Ovary (tissue), 7 donors: ENCODE measurements at regions not wholly inside any gene's neighbourhood (a gene's known extent, or its start where the extent isn't known, plus 50 kb on each side); places are given as distances from the start of the nearest gene placed in this dataset.

Experiments used
- DNase-seq, 5 donors: peaks; one replicate each; pipeline ENCODE4 v3.0.0-alpha.2; 2019 to 2020
- H3K27ac ChIP-seq, 2 donors: fragments of 200-600 bp; one replicate each; pipeline versions ENCODE4 v1.5.1 to v1.8.0; 2019 to 2022
- H3K27me3 ChIP-seq: fragments of 200-600 bp; one replicate; pipeline ENCODE4 v1.8.0; 2022
- H3K36me3 ChIP-seq: fragments of 200-600 bp; sonication (generic); one replicate; pipeline ENCODE4 v1.5.1; 2019
- H3K4me1 ChIP-seq: one replicate; pipeline ENCODE4 v1.8.1; 2013; ENCODE audit warnings: mild to moderate bottlenecking, moderate library complexity; ENCODE audit not compliant: insufficient read depth
- H3K4me3 ChIP-seq: fragments of 200-600 bp; sonication (generic); one replicate; pipeline ENCODE4 v1.5.1; 2017
- H3K9me3 ChIP-seq, 2 donors: fragments of 200-600 bp in 1 of 2; sonication (generic) in 1 of 2; one replicate each; pipeline versions ENCODE4 v1.5.1 to v1.8.1; 2013 to 2019; ENCODE audit warnings: mild to moderate bottlenecking in 1 of 2, moderate library complexity in 1 of 2
- CTCF ChIP-seq, 3 donors: fragments of 450-650 bp in 2 of 3; fragments of 200-600 bp in 1 of 3; IDR thresholded peaks; one replicate each; pipeline versions ENCODE4 v1.5.1 to v1.8.0; 2016 to 2022; ENCODE audit warnings: antibody characterized with exemption in 3 of 3, mild to moderate bottlenecking in 1 of 3
- EP300 ChIP-seq: sonication (generic); formaldehyde crosslinking; IDR thresholded peaks from one replicate; pipeline ENCODE4 v1.6.1; 2017; ENCODE audit warnings: antibody characterized with exemption
- POLR2A ChIP-seq: fragments of 450-650 bp; IDR thresholded peaks from one replicate; pipeline ENCODE4 v1.6.1; 2017; ENCODE audit warnings: antibody characterized with exemption, mild to moderate bottlenecking, moderate library complexity
- WGBS, 3 donors: extraction: QIAGEN DNeasy Blood & Tissue Kit in 1 of 3; methylation state at CpG; one replicate each; pipeline versions ENCODE4 v1.1.5 to v1.1.7; 2013 to 2017; 5-methylcytosine and 5-hydroxymethylcytosine counted together
- intact Hi-C, 4 donors: fragments of 100-400 bp; cut with DNase I; formaldehyde crosslinking; loops; one replicate each; pipeline versions ENCODE4 v1.11.0 to v1.15.1; 2022 to 2023
- donor health status: DM: no; HTN: no; CAD: no; lungs with moderate emphysema.
- donor health status: DM: no; HTN: no; CAD: no.
- donor health status: Bipolar disorder and iron deficiency.
- donor health status: DM: no; HTN: no; CAD: no.
- donor health status: DM: yes; HTN: yes; CAD: no.

- no peaks in the 10 kb centered on the region for H3K4me1 ChIP-seq
- WGBS, 3 donors = 87 to 90% (median 89%) methylated on average over 4 of the region's 4 CpGs
- H3K27ac ChIP-seq = no peak overlapping the region
- no peaks in the 10 kb centered on the region for H3K27me3 ChIP-seq
- no peak for DNase-seq
- H3K4me3 ChIP-seq = no peak overlapping the region
- TF ChIP-seq CTCF (IDR thresholded peaks at IDR 0.05) = no peak
- TF ChIP-seq EP300 = no peak
- no peak for TF ChIP-seq POLR2A
- H3K36me3 ChIP-seq = no peaks in the 10 kb centered on the region
- no peaks in the 10 kb centered on the region for H3K9me3 ChIP-seq
- intact Hi-C loops = no loop called here
These were observed 94.3 kb upstream of the SERPINE2 start for GRCh38 chr2:224133387-224133786.

GRCh38 chr2:224127871-224128501, 88.9 kb upstream of the SERPINE2 start:
- no peaks in the 10 kb centered on the region for H3K36me3 ChIP-seq
- WGBS, 3 donors = 11 to 20% (median 14%) methylated on average over 5 of the region's 5 CpGs
- TF ChIP-seq EP300 = no peak
- H3K9me3 ChIP-seq = no peaks in the 10 kb centered on the region
- H3K4me1 ChIP-seq = no peaks in the 10 kb centered on the region
- H3K27me3 ChIP-seq = no peaks in the 10 kb centered on the region
- intact Hi-C loops = no loop called here
- no peak overlapping the region for H3K27ac ChIP-seq
- peak in 2 of 5 donors; percentile 26 to 34 for DNase-seq
- H3K4me3 ChIP-seq = no peak overlapping the region

- Histone ChIP-seq H3K27ac (no peak overlapping the region), H3K27me3 (no peaks in the 10 kb centered on the region), H3K36me3 (no peaks in the 10 kb centered on the region), H3K9me3 (no peaks in the 10 kb centered on the region), H3K4me1 (no peaks in the 10 kb centered on the region), H3K4me3 (no peak overlapping the region)
- intact Hi-C loops = no loop called here
- DNase-seq = no peak
- WGBS, 3 donors = 58 to 60% (median 59%) methylated on average over 6 of the region's 6 CpGs
- TF ChIP-seq EP300 (no peak), CTCF (IDR thresholded peaks at IDR 0.05) (no peak), POLR2A (no peak)
These were observed 87.4 kb upstream of the SERPINE2 start for GRCh38 chr2:224126440-224126839.

GRCh38 chr2:224126003-224126402, 86.9 kb upstream of the SERPINE2 start:
- Histone ChIP-seq H3K36me3 (no peaks in the 10 kb centered on the region), H3K9me3 (no peaks in the 10 kb centered on the region), H3K27ac (no peak overlapping the region), H3K27me3 (no peaks in the 10 kb centered on the region), H3K4me1 (no peaks in the 10 kb centered on the region), H3K4me3 (no peak overlapping the region)
- TF ChIP-seq EP300 = no peak
- TF ChIP-seq CTCF (IDR thresholded peaks at IDR 0.05) = no peak
- no peak for TF ChIP-seq POLR2A
- DNase-seq = no peak
- intact Hi-C loops = no loop called here
- WGBS, 3 donors = 42 to 52% (median 44%) methylated on average over 5 of the region's 5 CpGs

- H3K27ac ChIP-seq = no peak overlapping the region
- no peaks in the 10 kb centered on the region for H3K4me1 ChIP-seq
- no peaks in the 10 kb centered on the region for H3K9me3 ChIP-seq
- no peaks in the 10 kb centered on the region for H3K27me3 ChIP-seq
- H3K36me3 ChIP-seq = no peaks in the 10 kb centered on the region
- intact Hi-C loops = no loop called here
- TF ChIP-seq POLR2A = no peak
- H3K4me3 ChIP-seq = no peak overlapping the region
- no peak for DNase-seq
These were observed 83.5 kb upstream of the SERPINE2 start for GRCh38 chr2:224122542-224122941.
